ENCODE measurements at regions not wholly inside any gene's neighbourhood (a gene's known extent, or its start where the extent isn't known, plus 50 kb on each side); places are given as distances from the start of the nearest gene placed in this dataset.

DNA sequence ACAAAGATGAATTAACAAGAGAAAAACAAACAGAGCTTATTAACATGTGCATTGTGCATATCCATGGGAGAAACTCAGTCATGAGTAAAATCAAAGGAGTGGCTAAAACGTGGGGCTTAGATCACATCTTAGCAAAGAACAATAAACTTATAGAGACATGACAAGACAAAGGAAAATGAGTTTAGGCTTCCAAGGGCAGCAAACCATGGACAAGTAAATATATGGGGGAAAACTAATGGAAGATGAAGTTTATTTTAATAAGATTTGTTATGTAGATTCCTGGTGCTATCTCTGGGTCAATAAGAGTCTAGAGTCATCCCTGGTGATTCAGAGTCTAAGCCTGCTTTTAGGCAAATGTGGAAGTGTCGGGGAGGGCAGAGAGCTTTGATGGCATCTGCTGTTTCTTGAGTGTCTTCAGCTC is 87.2 kb upstream of the PLPP4 start:
- TF ChIP-seq ZNF274 (IDR thresholded peaks at IDR 0.05; ENCODE audit: low read depth, low read length) (no peak), SUZ12 (IDR thresholded peaks at IDR 0.05; ENCODE audit: extremely low read depth, insufficient read depth, insufficient read length) (no peak)
